SU-DHL-6 (cell line): ENCODE measurements at regions not wholly inside any gene's neighbourhood (a gene's known extent, or its start where the extent isn't known, plus 50 kb on each side); places are given as distances from the start of the nearest gene placed in this dataset.

Experiments
- CTCF ChIP-seq: fragments of 200-600 bp; sonication (generic); IDR thresholded peaks from one replicate; pipeline ENCODE4 v1.5.1; 2017; ENCODE audit warnings: antibody characterized with exemption, mild to moderate bottlenecking, low read length, moderate library complexity; ENCODE audit not compliant: insufficient read depth, poor library complexity, severe bottlenecking
- EZH2phosphoT487 ChIP-seq: fragments of 200-600 bp; sonication (generic), shearing (Covaris generic); conservative IDR thresholded peaks from 2 replicates; pipeline ENCODE4 v1.6.1; 2018; ENCODE audit warnings: mild to moderate bottlenecking, antibody characterized with exemption, low read length, moderate library complexity, mixed read lengths

- TF ChIP-seq CTCF, result no peak
- no peak for TF ChIP-seq EZH2phosphoT487
Measured at GRCh38 chr5:74386571-74387334, 253.8 kb downstream of the ENC1 start.
